ENCODE measurements at regions not wholly inside any gene's neighbourhood (a gene's known extent, or its start where the extent isn't known, plus 50 kb on each side); places are given as distances from the start of the nearest gene placed in this dataset.
"Not testable (repeated sequence)": the region's sequence is repeated elsewhere in the genome, so short reads cannot be mapped to it uniquely, and the experiment has no call there.

- no peaks in the 10 kb centered on the region for H3F3A ChIP-seq (ENCODE audit: low read depth)
- no peak overlapping the region for H3K4me3 ChIP-seq (ENCODE audit: low read length, poor library complexity, severe bottlenecking)
- H4K20me1 ChIP-seq (ENCODE audit: insufficient read depth, low read length, poor library complexity, severe bottlenecking) = no peaks in the 10 kb centered on the region
- no peaks in the 10 kb centered on the region; the same call in 1 of the 2 replicates for H3K9me3 ChIP-seq (ENCODE audit: insufficient read depth, low read depth, low read length)
- no peaks in the 10 kb centered on the region for H3K27me3 ChIP-seq (ENCODE audit: insufficient read depth, low read length, poor library complexity, severe bottlenecking)
- H3K9ac ChIP-seq (ENCODE audit: low read depth, low read length, poor library complexity, severe bottlenecking) = no peak overlapping the region
- no peak overlapping the region for H2AFZ ChIP-seq (ENCODE audit: low read length)
- H3K79me2 ChIP-seq (ENCODE audit: insufficient read depth, low read length) = no peaks in the 10 kb centered on the region
- H3K4me2 ChIP-seq (ENCODE audit: low read depth, low read length, poor library complexity, severe bottlenecking) = no peak overlapping the region
- no peaks in the 10 kb centered on the region for H3K9me2 ChIP-seq (replicated peaks; ENCODE audit: low read depth, low read length)
- no peaks in the 10 kb centered on the region for H3K36me3 ChIP-seq (ENCODE audit: insufficient read depth, low read length)
- no peak for TF ChIP-seq EZH2phosphoT487 (IDR thresholded peaks at IDR 0.05; ENCODE audit: borderline replicate concordance)
- TF ChIP-seq CTCF (conservative IDR thresholded peaks at IDR 0.05; ENCODE audit: low read length) = no peak
- peaks cover 4% of the 10 kb centered on the region for H3K4me1 ChIP-seq (ENCODE audit: insufficient read depth, low read length, poor library complexity, severe bottlenecking)
These were observed 212.4 kb downstream of the COPRS start for GRCh38 chr17:31646642-31647041.

- Histone ChIP-seq H3K36me3 (ENCODE audit: insufficient read depth, low read length) (no peaks in the 10 kb centered on the region), H3K79me2 (ENCODE audit: insufficient read depth, low read length) (no peaks in the 10 kb centered on the region), H3K27me3 (ENCODE audit: insufficient read depth, low read length, poor library complexity, severe bottlenecking) (no peaks in the 10 kb centered on the region), H3K4me1 (ENCODE audit: insufficient read depth, low read length, poor library complexity, severe bottlenecking) (peaks cover 4% of the 10 kb centered on the region), H3K9me2 (replicated peaks; ENCODE audit: low read depth, low read length) (no peaks in the 10 kb centered on the region), H3F3A (ENCODE audit: low read depth) (no peaks in the 10 kb centered on the region), H3K9ac (ENCODE audit: low read depth, low read length, poor library complexity, severe bottlenecking) (no peak overlapping the region), H3K9me3 (ENCODE audit: insufficient read depth, low read depth, low read length) (no peaks in the 10 kb centered on the region; the same call in 1 of the 2 replicates), H3K4me3 (ENCODE audit: low read length, poor library complexity, severe bottlenecking) (no peak overlapping the region), H2AFZ (ENCODE audit: low read length) (no peak overlapping the region), H4K20me1 (ENCODE audit: insufficient read depth, low read length, poor library complexity, severe bottlenecking) (no peaks in the 10 kb centered on the region), H3K4me2 (ENCODE audit: low read depth, low read length, poor library complexity, severe bottlenecking) (no peak overlapping the region)
- TF ChIP-seq CTCF (conservative IDR thresholded peaks at IDR 0.05; ENCODE audit: low read length) (no peak), EZH2phosphoT487 (IDR thresholded peaks at IDR 0.05; ENCODE audit: borderline replicate concordance) (no peak)
These were observed 213.7 kb downstream of the COPRS start for GRCh38 chr17:31645351-31645750.

- Histone ChIP-seq H2AFZ (ENCODE audit: low read length) (no peak overlapping the region), H3K9me3 (ENCODE audit: insufficient read depth, low read depth, low read length) (no peaks in the 10 kb centered on the region), H3K4me1 (ENCODE audit: insufficient read depth, low read length, poor library complexity, severe bottlenecking) (peaks cover 9% of the 10 kb centered on the region), H3K36me3 (ENCODE audit: insufficient read depth, low read length) (no peaks in the 10 kb centered on the region), H3K9me2 (replicated peaks; ENCODE audit: low read depth, low read length) (no peaks in the 10 kb centered on the region), H3K9ac (ENCODE audit: low read depth, low read length, poor library complexity, severe bottlenecking) (no peak overlapping the region), H3K4me2 (ENCODE audit: low read depth, low read length, poor library complexity, severe bottlenecking) (no peak overlapping the region), H4K20me1 (ENCODE audit: insufficient read depth, low read length, poor library complexity, severe bottlenecking) (no peaks in the 10 kb centered on the region), H3K79me2 (ENCODE audit: insufficient read depth, low read length) (no peaks in the 10 kb centered on the region), H3F3A (ENCODE audit: low read depth) (no peaks in the 10 kb centered on the region), H3K4me3 (ENCODE audit: low read length, poor library complexity, severe bottlenecking) (no peak overlapping the region), H3K27me3 (ENCODE audit: insufficient read depth, low read length, poor library complexity, severe bottlenecking) (no peaks in the 10 kb centered on the region)
- TF ChIP-seq CTCF (conservative IDR thresholded peaks at IDR 0.05; ENCODE audit: low read length) (no peak), EZH2phosphoT487 (IDR thresholded peaks at IDR 0.05; ENCODE audit: borderline replicate concordance) (no peak)
These were observed 227.3 kb downstream of the COPRS start for GRCh38 chr17:31631766-31632165.

- H3K9me3 ChIP-seq (ENCODE audit: insufficient read depth, low read depth, low read length); H3K27me3 ChIP-seq (ENCODE audit: insufficient read depth, low read length, poor library complexity, severe bottlenecking); H3K79me2 ChIP-seq (ENCODE audit: insufficient read depth, low read length); H3K36me3 ChIP-seq (ENCODE audit: insufficient read depth, low read length); H3K4me3 ChIP-seq (ENCODE audit: low read length, poor library complexity, severe bottlenecking); H3K4me1 ChIP-seq (ENCODE audit: insufficient read depth, low read length, poor library complexity, severe bottlenecking); H3K9me2 ChIP-seq (replicated peaks; ENCODE audit: low read depth, low read length); H2AFZ ChIP-seq (ENCODE audit: low read length); H3K9ac ChIP-seq (ENCODE audit: low read depth, low read length, poor library complexity, severe bottlenecking); H3K4me2 ChIP-seq (ENCODE audit: low read depth, low read length, poor library complexity, severe bottlenecking); H3F3A ChIP-seq (ENCODE audit: low read depth); H4K20me1 ChIP-seq (ENCODE audit: insufficient read depth, low read length, poor library complexity, severe bottlenecking): not testable (repeated sequence)
These were observed 228.2 kb downstream of the COPRS start for GRCh38 chr17:31630866-31631265.

Data from Loucy (cell line).